Right lobe of liver (tissue), 4 donors: ENCODE measurements at regions not wholly inside any gene's neighbourhood (a gene's known extent, or its start where the extent isn't known, plus 50 kb on each side); places are given as distances from the start of the nearest gene placed in this dataset.

Experiments used
- POLR2A ChIP-seq: fragments of 450-650 bp; IDR thresholded peaks from one replicate; pipeline ENCODE4 v1.6.1; 2017; ENCODE audit warnings: antibody characterized with exemption, mild to moderate bottlenecking
- TF ChIP-seq, protein P1 (sequence below), 4 donors: fragments of 200-600 bp in 3 of 4; fragments of 450-650 bp in 1 of 4; IDR thresholded peaks; one replicate each; pipeline versions ENCODE4 v1.5.1 to v1.8.0; 2016 to 2022; ENCODE audit warnings: antibody characterized with exemption in 4 of 4, mild to moderate bottlenecking in 2 of 4
- donor health status: DM: no; HTN: no; CAD: no.
- donor health status: DM: no; HTN: no; CAD: no.
- donor health status: DM: no; HTN: yes; CAD: no.

DNA sequence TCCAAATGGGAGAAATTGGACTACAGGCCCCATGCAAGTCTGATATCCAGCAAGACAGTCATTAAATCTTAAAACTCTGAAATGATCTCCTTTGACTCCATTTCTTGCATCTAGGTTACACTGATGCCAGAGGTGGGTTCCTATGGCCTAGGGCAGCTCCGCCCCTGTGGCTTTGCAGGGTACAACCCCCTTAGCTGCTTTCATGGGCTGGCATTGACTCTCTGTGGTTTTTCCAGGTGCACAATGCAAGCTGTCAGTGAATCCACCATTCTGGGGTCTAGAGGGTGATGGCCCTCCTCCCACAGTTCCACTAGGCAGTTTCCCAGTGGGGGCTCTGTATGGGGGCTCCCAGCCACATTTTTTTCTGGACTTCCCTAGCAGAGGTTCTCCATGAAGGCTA is 228.5 kb upstream of the ADAMTS3 start:
- TF ChIP-seq, protein P1, sequence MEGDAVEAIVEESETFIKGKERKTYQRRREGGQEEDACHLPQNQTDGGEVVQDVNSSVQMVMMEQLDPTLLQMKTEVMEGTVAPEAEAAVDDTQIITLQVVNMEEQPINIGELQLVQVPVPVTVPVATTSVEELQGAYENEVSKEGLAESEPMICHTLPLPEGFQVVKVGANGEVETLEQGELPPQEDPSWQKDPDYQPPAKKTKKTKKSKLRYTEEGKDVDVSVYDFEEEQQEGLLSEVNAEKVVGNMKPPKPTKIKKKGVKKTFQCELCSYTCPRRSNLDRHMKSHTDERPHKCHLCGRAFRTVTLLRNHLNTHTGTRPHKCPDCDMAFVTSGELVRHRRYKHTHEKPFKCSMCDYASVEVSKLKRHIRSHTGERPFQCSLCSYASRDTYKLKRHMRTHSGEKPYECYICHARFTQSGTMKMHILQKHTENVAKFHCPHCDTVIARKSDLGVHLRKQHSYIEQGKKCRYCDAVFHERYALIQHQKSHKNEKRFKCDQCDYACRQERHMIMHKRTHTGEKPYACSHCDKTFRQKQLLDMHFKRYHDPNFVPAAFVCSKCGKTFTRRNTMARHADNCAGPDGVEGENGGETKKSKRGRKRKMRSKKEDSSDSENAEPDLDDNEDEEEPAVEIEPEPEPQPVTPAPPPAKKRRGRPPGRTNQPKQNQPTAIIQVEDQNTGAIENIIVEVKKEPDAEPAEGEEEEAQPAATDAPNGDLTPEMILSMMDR (IDR thresholded peaks at IDR 0.05): no peak
- TF ChIP-seq POLR2A: no peak
